ENCODE measurements at regions not wholly inside any gene's neighbourhood (a gene's known extent, or its start where the extent isn't known, plus 50 kb on each side); places are given as distances from the start of the nearest gene placed in this dataset.

DNA sequence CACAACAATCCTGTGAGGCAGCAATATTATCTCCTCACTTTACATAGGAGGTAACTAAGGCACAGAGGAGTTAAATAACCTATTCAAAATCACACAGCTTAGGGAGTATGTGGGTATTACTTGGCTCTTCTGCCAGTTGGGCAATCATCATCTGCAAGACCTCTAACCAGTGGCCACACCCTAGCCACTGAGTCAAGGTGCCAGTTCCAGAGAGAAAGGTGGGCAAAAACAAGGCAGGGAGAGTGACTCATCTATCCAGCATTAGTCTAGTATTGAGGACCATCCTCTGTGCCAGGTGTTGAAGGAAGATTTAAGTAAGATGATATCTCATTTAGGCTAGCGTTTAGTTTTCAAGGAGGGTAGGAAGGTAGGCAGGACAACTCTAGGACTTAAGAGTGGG lies 113.9 kb upstream of the EOLA2 start:
- DNase-seq (ENCODE audit: low read depth) = no peak
- Histone ChIP-seq H3K27me3 (ENCODE audit: control insufficient read depth, insufficient read depth, low read length) (no peaks in the 10 kb centered on the region), H3K4me3 (ENCODE audit: low read depth, low read length) (no peak overlapping the region), H3K36me3 (ENCODE audit: control insufficient read depth, insufficient read depth, low read length) (no peaks in the 10 kb centered on the region)
- TF ChIP-seq, protein P1, sequence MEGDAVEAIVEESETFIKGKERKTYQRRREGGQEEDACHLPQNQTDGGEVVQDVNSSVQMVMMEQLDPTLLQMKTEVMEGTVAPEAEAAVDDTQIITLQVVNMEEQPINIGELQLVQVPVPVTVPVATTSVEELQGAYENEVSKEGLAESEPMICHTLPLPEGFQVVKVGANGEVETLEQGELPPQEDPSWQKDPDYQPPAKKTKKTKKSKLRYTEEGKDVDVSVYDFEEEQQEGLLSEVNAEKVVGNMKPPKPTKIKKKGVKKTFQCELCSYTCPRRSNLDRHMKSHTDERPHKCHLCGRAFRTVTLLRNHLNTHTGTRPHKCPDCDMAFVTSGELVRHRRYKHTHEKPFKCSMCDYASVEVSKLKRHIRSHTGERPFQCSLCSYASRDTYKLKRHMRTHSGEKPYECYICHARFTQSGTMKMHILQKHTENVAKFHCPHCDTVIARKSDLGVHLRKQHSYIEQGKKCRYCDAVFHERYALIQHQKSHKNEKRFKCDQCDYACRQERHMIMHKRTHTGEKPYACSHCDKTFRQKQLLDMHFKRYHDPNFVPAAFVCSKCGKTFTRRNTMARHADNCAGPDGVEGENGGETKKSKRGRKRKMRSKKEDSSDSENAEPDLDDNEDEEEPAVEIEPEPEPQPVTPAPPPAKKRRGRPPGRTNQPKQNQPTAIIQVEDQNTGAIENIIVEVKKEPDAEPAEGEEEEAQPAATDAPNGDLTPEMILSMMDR (IDR thresholded peaks at IDR 0.05; ENCODE audit: insufficient read depth, low read length, poor library complexity, severe bottlenecking) = no peak

DNA sequence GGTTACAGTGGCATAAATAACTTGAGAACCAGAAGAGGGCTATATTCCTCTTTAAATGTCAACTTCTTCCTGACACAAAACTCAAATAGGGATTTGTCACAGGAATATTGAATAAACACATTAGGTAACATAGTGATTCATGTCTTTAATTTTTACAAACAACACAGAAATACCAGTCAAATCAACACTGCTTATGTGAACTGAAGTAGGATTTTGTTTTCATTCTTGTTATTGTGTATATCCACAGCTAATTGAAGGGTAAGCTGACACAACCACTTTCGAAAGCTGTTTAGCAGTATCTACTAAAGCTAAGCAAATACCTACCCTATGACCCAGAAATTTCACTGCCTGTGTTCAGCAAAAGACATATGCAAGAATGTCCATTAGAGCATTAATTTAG lies 120.4 kb upstream of the EOLA2 start:
- Histone ChIP-seq H3K27me3 (ENCODE audit: control insufficient read depth, insufficient read depth, low read length) (no peaks in the 10 kb centered on the region), H3K36me3 (ENCODE audit: control insufficient read depth, insufficient read depth, low read length) (no peaks in the 10 kb centered on the region), H3K4me3 (ENCODE audit: low read depth, low read length) (no peak overlapping the region)
- TF ChIP-seq, protein P1 (IDR thresholded peaks at IDR 0.05; ENCODE audit: insufficient read depth, low read length, poor library complexity, severe bottlenecking) = no peak
- DNase-seq (ENCODE audit: low read depth) = no peak

GRCh38 chrX:150060406-150060805 lies 122.1 kb upstream of the EOLA2 start:
- Histone ChIP-seq H3K4me3 (ENCODE audit: low read depth, low read length) (no peak overlapping the region), H3K36me3 (ENCODE audit: control insufficient read depth, insufficient read depth, low read length) (no peaks in the 10 kb centered on the region), H3K27me3 (ENCODE audit: control insufficient read depth, insufficient read depth, low read length) (no peaks in the 10 kb centered on the region)
- TF ChIP-seq, protein P1 (IDR thresholded peaks at IDR 0.05; ENCODE audit: insufficient read depth, low read length, poor library complexity, severe bottlenecking) = no peak
- DNase-seq (ENCODE audit: low read depth) = no peak

DNA sequence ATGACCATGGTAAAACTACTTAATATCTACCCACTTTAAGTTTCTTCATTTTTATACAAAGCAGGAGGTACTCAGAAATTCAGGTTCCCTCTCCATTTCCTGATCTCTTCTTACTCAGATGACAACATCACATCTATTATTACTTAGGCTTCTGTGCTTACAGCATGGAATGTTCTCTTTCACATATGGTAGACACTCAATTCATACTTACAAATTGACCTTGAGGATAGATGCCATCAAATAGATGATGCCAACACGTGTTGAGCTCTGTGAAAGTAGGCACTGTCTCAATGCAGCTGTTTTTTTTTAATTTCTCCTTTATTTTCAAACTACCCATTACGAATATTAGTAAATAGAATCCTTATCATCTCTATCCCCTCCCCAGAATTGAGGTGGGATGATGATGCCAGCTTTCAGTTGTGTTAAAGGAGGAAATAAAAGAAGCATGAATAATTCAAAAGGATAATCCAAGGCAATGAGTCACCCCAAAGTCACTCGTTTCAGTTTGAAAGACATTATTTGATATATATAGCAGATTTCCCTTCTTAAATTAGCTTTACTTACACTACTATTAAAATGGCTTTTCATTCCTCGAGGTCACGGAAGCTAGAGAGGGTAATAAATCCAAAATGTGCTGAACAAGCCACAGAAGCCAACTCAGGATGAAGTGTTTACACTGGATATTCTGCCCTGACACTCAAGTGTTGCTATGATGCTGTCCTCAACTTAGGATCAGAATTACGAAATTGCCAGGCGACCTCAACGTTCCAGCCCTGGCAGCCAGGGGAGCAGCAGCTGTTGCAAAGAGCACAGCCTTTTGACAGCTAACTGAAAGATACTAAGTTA lies 124.2 kb upstream of the EOLA2 start:
- H3K4me3 ChIP-seq (ENCODE audit: low read depth, low read length) = no peak overlapping the region
- no peaks in the 10 kb centered on the region for H3K27me3 ChIP-seq (ENCODE audit: control insufficient read depth, insufficient read depth, low read length)
- TF ChIP-seq, protein P1 (IDR thresholded peaks at IDR 0.05; ENCODE audit: insufficient read depth, low read length, poor library complexity, severe bottlenecking) = no peak
- no peak for DNase-seq (ENCODE audit: low read depth)
- H3K36me3 ChIP-seq (ENCODE audit: control insufficient read depth, insufficient read depth, low read length) = no peaks in the 10 kb centered on the region

GRCh38 chrX:150063138-150063518 lies 124.8 kb upstream of the EOLA2 start:
- TF ChIP-seq, protein P1 (IDR thresholded peaks at IDR 0.05; ENCODE audit: insufficient read depth, low read length, poor library complexity, severe bottlenecking) = no peak

DNA sequence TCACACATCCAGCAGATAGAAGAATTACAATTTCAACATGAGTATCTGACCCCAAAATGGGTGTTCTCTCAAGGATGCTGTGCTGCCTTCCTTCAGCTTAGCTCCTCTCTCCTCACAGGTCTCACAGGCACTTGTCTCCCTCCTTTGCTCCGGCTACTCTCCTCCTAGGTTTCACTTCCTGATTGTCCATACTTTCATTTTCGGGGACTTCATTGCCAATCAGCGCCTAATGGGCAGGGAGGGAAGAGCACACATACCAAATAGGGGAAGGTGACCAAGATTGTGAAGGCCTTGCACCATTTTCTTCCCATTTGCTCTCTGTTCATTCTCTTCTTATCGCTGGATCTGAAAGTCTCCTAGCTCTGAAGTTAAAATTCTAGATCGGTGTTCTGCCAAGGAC lies 125.4 kb upstream of the EOLA2 start:
- no peaks in the 10 kb centered on the region for H3K27me3 ChIP-seq (ENCODE audit: control insufficient read depth, insufficient read depth, low read length)
- TF ChIP-seq, protein P1 (IDR thresholded peaks at IDR 0.05; ENCODE audit: insufficient read depth, low read length, poor library complexity, severe bottlenecking) = no peak
- H3K36me3 ChIP-seq (ENCODE audit: control insufficient read depth, insufficient read depth, low read length) = no peaks in the 10 kb centered on the region
- H3K4me3 ChIP-seq (ENCODE audit: low read depth, low read length) = no peak overlapping the region
- no peak for DNase-seq (ENCODE audit: low read depth)

More at GRCh38 chrX:150063138-150063518, 124.8 kb upstream of the EOLA2 start:
- H3K4me3 ChIP-seq (ENCODE audit: low read depth, low read length) = no peak overlapping the region
- no peaks in the 10 kb centered on the region for H3K36me3 ChIP-seq (ENCODE audit: control insufficient read depth, insufficient read depth, low read length)
- no peak for DNase-seq (ENCODE audit: low read depth)
- H3K27me3 ChIP-seq (ENCODE audit: control insufficient read depth, insufficient read depth, low read length) = no peaks in the 10 kb centered on the region
